Mesendoderm (in vitro differentiated cells): ENCODE measurements at regions not wholly inside any gene's neighbourhood (a gene's known extent, or its start where the extent isn't known, plus 50 kb on each side); places are given as distances from the start of the nearest gene placed in this dataset.
"Not testable (repeated sequence)": the region's sequence is repeated elsewhere in the genome, so short reads cannot be mapped to it uniquely, and the experiment has no call there.

Source experiments
- DNase-seq: peaks from one replicate; pipeline ENCODE4 v3.0.0; 2013
- H2AK5ac ChIP-seq: 2 replicates; pipeline ENCODE4 v1.6.1; 2013; ENCODE audit warnings: low read length, inconsistent platforms
- H2BK120ac ChIP-seq: 2 replicates; pipeline ENCODE4 v1.6.1; 2013; ENCODE audit warnings: low read depth, mild to moderate bottlenecking, low read length, moderate library complexity, mixed read lengths
- H2BK15ac ChIP-seq: replicated peaks from 2 replicates; pipeline ENCODE4 v1.6.1; 2013; ENCODE audit warnings: low read depth, mild to moderate bottlenecking, moderate library complexity
- H2BK5ac ChIP-seq: 2 replicates; pipeline ENCODE4 v1.6.1; 2013; ENCODE audit warnings: low read length, inconsistent platforms
- H3K18ac ChIP-seq: 2 replicates; pipeline ENCODE4 v1.6.1; 2013; ENCODE audit warnings: mild to moderate bottlenecking, low read length, mixed read lengths
- H3K23ac ChIP-seq: one replicate; pipeline ENCODE4 v1.6.1; 2013; ENCODE audit warnings: low read length
- H3K27ac ChIP-seq: 2 replicates; pipeline ENCODE4 v1.5.1; 2013; ENCODE audit warnings: low read depth, mild to moderate bottlenecking, inconsistent platforms, low read length, moderate library complexity
- H3K27me3 ChIP-seq: 2 replicates; pipeline ENCODE4 v1.6.1; 2013; ENCODE audit warnings: low read length, control low read depth, mild to moderate bottlenecking, inconsistent platforms; ENCODE audit not compliant: insufficient read depth, poor library complexity
- H3K36me3 ChIP-seq: 2 replicates; pipeline ENCODE4 v1.6.1; 2013; ENCODE audit warnings: low read length, inconsistent platforms; ENCODE audit not compliant: control insufficient read depth, insufficient read depth
- H3K4ac ChIP-seq: one replicate; pipeline ENCODE4 v1.6.1; 2013; ENCODE audit warnings: low read depth, mild to moderate bottlenecking, low read length, moderate library complexity
- H3K4me1 ChIP-seq: 2 replicates; pipeline ENCODE4 v1.6.1; 2013; ENCODE audit warnings: low read depth, low read length, inconsistent platforms; ENCODE audit not compliant: control insufficient read depth
- H3K4me2 ChIP-seq: 2 replicates; pipeline ENCODE4 v1.6.1; 2013; ENCODE audit warnings: low read length
- H3K4me3 ChIP-seq: 2 replicates; pipeline ENCODE4 v1.5.1; 2013; ENCODE audit warnings: mild to moderate bottlenecking, low read length
- H3K56ac ChIP-seq: one replicate; pipeline ENCODE4 v1.6.1; 2013; ENCODE audit warnings: low read length
- H3K79me1 ChIP-seq: 2 replicates; pipeline ENCODE4 v1.6.1; 2013; ENCODE audit warnings: low read length, inconsistent platforms
- H3K79me2 ChIP-seq: 2 replicates; pipeline ENCODE4 v1.6.1; 2013; ENCODE audit warnings: mild to moderate bottlenecking, low read length; ENCODE audit not compliant: control insufficient read depth, insufficient read depth
- H3K9ac ChIP-seq: 2 replicates; pipeline ENCODE4 v1.6.1; 2013; ENCODE audit warnings: low read length, inconsistent platforms
- H4K5ac ChIP-seq: one replicate; pipeline ENCODE4 v1.6.1; 2013; ENCODE audit warnings: low read length
- H4K8ac ChIP-seq: one replicate; pipeline ENCODE4 v1.6.1; 2013; ENCODE audit warnings: low read depth, mild to moderate bottlenecking, control low read depth, low read length, moderate library complexity
- WGBS: extraction: QIAGEN DNeasy Blood & Tissue Kit; methylation state at CpG from one replicate; pipeline ENCODE4 v1.1.7; 2013; ENCODE audit warnings: low lambda C conversion rate, missing lambda C conversion rate; ENCODE audit not compliant: insufficient coverage; ENCODE audit errors: extremely low coverage; 5-methylcytosine and 5-hydroxymethylcytosine counted together

DNA sequence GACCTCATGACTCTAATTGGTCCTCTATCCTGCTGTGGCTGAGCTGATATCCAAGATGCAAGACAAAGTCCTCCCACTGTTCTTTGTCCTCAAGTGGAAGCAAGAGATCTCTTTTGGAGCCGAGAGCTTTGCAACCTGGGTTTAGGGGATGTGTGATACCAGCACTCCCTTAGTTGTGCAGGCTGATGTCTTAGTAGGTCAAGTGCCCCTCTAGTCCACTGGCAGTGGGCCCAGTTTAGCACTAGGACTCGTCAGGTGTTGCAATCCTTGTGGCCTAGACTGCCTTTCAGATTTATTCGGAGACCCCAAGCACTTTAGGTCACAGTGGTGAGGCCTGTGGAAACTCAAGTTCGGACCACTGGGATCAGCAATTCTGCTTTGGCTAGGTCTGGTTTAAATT lies 64.0 kb downstream of the GPRASP3 start:
- no peak overlapping the region for H4K5ac ChIP-seq
- no peaks in the 10 kb centered on the region for H3K36me3 ChIP-seq
- no peak for DNase-seq
- H2BK120ac ChIP-seq: no peak overlapping the region
- H3K4me3 ChIP-seq: no peak overlapping the region
- H3K79me1 ChIP-seq: no peaks in the 10 kb centered on the region
- no peak overlapping the region for H2AK5ac ChIP-seq
- H3K4me1 ChIP-seq: no peaks in the 10 kb centered on the region
- no peaks in the 10 kb centered on the region for H3K27me3 ChIP-seq
- H3K79me2 ChIP-seq: no peaks in the 10 kb centered on the region
- no peak overlapping the region for H3K4ac ChIP-seq
- no peak overlapping the region for H2BK5ac ChIP-seq
- no peak overlapping the region for H3K56ac ChIP-seq
- no peak overlapping the region for H3K18ac ChIP-seq
- H2BK15ac ChIP-seq: no peak overlapping the region
- no peak overlapping the region for H3K9ac ChIP-seq
- H3K23ac ChIP-seq: no peak overlapping the region
- H4K8ac ChIP-seq: no peak overlapping the region
- no peak overlapping the region for H3K4me2 ChIP-seq
- WGBS: no CpG with 5 or more reads among the region's 4 CpGs
- no peak overlapping the region for H3K27ac ChIP-seq

DNA sequence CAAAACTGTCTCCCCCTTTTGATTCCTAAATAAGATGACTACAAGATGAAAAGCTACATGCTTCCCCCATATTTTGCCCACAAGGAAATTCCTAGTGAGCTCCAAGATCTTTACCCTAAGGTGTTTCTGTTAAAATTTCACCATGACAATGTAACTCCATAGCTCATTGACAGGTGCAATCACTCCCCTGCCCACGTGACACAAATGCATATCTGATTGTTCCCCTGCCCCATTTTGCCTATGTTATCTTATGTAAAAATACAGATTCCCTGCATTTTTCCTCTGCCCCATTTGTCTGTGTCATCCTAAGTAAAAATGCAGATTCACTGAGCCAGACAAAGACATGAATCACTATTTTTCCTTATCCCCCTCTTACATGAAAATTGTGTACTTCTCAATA lies 66.7 kb downstream of the GPRASP3 start:
- no peak overlapping the region for H3K23ac ChIP-seq
- no peaks in the 10 kb centered on the region for H3K27me3 ChIP-seq
- no peak overlapping the region for H3K18ac ChIP-seq
- no peak overlapping the region for H2BK15ac ChIP-seq
- H4K5ac ChIP-seq: no peak overlapping the region
- no peak overlapping the region for H2BK120ac ChIP-seq
- H2BK5ac ChIP-seq: no peak overlapping the region
- H3K79me1 ChIP-seq: no peaks in the 10 kb centered on the region
- no peaks in the 10 kb centered on the region for H3K4me1 ChIP-seq
- no peak overlapping the region for H3K56ac ChIP-seq
- H2AK5ac ChIP-seq: no peak overlapping the region
- no peaks in the 10 kb centered on the region for H3K36me3 ChIP-seq
- WGBS: no CpG with 5 or more reads among the region's 1 CpG
- no peak overlapping the region for H3K9ac ChIP-seq
- no peak overlapping the region for H3K4me3 ChIP-seq
- no peak overlapping the region for H3K4ac ChIP-seq
- no peak overlapping the region for H3K4me2 ChIP-seq
- no peak overlapping the region for H4K8ac ChIP-seq
- H3K79me2 ChIP-seq: no peaks in the 10 kb centered on the region
- peak; percentile 14 for DNase-seq
- H3K27ac ChIP-seq: no peak overlapping the region

DNA sequence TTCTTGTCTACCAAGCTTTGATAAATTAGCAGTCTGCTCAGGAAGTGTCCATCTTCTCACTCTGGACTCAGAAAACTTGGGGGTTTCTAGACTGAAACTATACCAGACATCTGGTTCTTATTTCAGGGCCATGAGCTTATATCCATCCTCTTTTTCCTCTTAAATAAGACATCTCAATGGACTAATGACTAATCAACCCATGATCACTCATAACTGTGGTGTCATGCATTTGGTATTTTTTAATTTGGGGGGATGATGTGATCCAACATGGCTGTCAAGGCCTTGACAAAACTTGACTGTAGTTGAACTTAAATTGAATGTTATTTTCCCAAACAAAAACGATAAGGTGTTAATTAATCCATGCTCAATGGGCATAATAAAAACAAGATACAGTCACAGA lies 87.8 kb downstream of the GPRASP3 start:
- no peak overlapping the region for H3K9ac ChIP-seq
- WGBS: no CpG with 5 or more reads among the region's 1 CpG
- no peak overlapping the region for H2BK5ac ChIP-seq
- no peaks in the 10 kb centered on the region for H3K79me1 ChIP-seq
- no peak overlapping the region for H3K4ac ChIP-seq
- H3K18ac ChIP-seq: no peak overlapping the region
- H2AK5ac ChIP-seq: no peak overlapping the region
- no peak overlapping the region for H2BK15ac ChIP-seq
- no peak overlapping the region for H4K5ac ChIP-seq
- no peak overlapping the region for H3K4me2 ChIP-seq
- no peaks in the 10 kb centered on the region for H3K4me1 ChIP-seq
- H3K36me3 ChIP-seq: no peaks in the 10 kb centered on the region
- DNase-seq: no peak
- H3K27ac ChIP-seq: no peak overlapping the region
- no peak overlapping the region for H2BK120ac ChIP-seq
- H3K4me3 ChIP-seq: no peak overlapping the region
- H3K23ac ChIP-seq: no peak overlapping the region
- no peaks in the 10 kb centered on the region for H3K27me3 ChIP-seq
- H3K79me2 ChIP-seq: no peaks in the 10 kb centered on the region
- no peak overlapping the region for H4K8ac ChIP-seq
- no peak overlapping the region for H3K56ac ChIP-seq

DNA sequence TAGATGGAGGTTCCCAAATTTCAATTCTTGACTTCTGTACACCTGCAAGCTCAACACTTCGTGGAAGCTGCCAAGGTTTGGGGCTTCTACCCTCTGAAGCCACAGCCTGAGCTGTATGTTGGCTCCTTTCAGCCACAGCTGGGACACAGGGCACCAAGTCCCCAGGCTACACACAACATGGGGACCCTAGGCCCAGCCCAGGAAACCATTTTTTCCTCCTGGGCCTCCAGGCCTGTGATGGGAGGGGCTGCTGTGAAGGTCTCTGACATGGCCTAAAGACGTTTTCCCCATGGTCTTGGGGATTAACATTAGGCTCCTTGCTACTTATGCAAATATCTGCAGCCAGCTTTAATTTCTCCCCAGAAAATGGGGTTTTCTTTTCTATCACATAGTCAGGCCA lies 97.7 kb downstream of the GPRASP3 start:
- not testable (repeated sequence) for H2BK5ac ChIP-seq, H3K79me2 ChIP-seq, H3K4ac ChIP-seq, H2BK120ac ChIP-seq, H3K27ac ChIP-seq, H4K8ac ChIP-seq, H4K5ac ChIP-seq, H3K79me1 ChIP-seq, H3K18ac ChIP-seq, H2BK15ac ChIP-seq, H3K27me3 ChIP-seq, H2AK5ac ChIP-seq, H3K4me2 ChIP-seq, H3K9ac ChIP-seq, H3K56ac ChIP-seq, H3K4me1 ChIP-seq, H3K4me3 ChIP-seq, H3K36me3 ChIP-seq, H3K23ac ChIP-seq, DNase-seq
- no CpG with 5 or more reads among the region's 2 CpGs for WGBS

DNA sequence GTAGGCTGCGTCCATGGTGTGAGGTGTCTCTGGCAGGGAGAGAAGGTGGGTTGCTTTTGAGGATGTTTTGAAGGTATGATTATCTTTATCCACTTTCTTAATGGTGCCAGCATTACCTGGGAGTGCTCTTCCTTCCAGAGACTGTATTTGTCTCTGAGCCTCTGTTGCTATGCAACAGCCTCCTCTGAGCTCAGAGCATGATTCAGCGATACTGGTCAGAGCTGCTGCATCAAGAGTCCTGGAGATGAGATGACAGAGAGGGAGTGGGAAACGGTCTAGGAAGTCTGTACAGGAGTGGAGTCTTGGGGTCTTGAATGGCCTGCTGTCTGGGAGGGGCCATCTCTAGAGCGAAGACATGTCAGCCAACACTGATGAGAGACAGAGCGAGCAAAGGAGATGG lies 104.4 kb upstream of the RAB40AL start:
- no CpG with 5 or more reads among the region's 5 CpGs for whole genome bisulfite sequencing

DNA sequence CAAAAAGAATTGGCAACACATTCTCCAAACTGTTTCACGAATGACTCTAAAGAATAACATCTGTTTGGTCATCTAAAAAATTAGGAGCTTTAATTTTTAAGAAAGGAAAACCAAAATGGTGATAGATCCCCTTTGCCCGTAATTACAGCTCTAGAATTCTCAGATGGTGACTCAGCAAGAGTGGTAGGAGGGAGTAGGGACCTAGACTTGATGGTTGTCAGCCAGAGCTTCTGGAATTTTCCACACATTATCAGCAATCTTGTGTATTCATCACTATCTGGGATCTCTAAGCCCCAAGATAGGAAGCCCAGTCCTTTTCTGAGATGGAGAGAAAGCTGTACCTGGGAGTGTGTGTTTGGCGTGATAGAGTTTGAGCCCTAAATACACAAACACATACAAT lies 103.9 kb upstream of the RAB40AL start:
- Histone ChIP-seq H4K8ac (no peak overlapping the region), H2BK5ac (no peak overlapping the region), H4K5ac (no peak overlapping the region), H3K36me3 (no peaks in the 10 kb centered on the region), H2AK5ac (no peak overlapping the region), H3K9ac (no peak overlapping the region), H3K4me2 (no peak overlapping the region), H3K23ac (no peak overlapping the region), H3K4ac (no peak overlapping the region), H3K4me3 (no peak overlapping the region), H3K18ac (no peak overlapping the region), H3K27ac (no peak overlapping the region), H3K27me3 (no peaks in the 10 kb centered on the region), H3K4me1 (no peaks in the 10 kb centered on the region), H3K79me2 (no peaks in the 10 kb centered on the region), H3K56ac (no peak overlapping the region), H2BK120ac (no peak overlapping the region), H3K79me1 (no peaks in the 10 kb centered on the region), H2BK15ac (no peak overlapping the region)
- peak; percentile 90 for DNase-seq
- no CpG with 5 or more reads among the region's 3 CpGs for WGBS

More for the DNA sequence above, 104.4 kb upstream of the RAB40AL start:
- Histone ChIP-seq H3K9ac (no peak overlapping the region), H2BK120ac (no peak overlapping the region), H3K23ac (no peak overlapping the region), H3K18ac (no peak overlapping the region), H2BK5ac (no peak overlapping the region), H2BK15ac (no peak overlapping the region), H3K4me1 (no peaks in the 10 kb centered on the region), H3K27ac (no peak overlapping the region), H3K79me1 (no peaks in the 10 kb centered on the region), H3K36me3 (no peaks in the 10 kb centered on the region), H3K56ac (no peak overlapping the region), H2AK5ac (no peak overlapping the region), H3K79me2 (no peaks in the 10 kb centered on the region), H3K4me2 (no peak overlapping the region), H3K4ac (no peak overlapping the region), H3K4me3 (no peak overlapping the region), H4K5ac (no peak overlapping the region), H4K8ac (no peak overlapping the region), H3K27me3 (no peaks in the 10 kb centered on the region)
- peak; percentile 90 for DNase-seq
